ENCODE measurements at regions not wholly inside any gene's neighbourhood (a gene's known extent, or its start where the extent isn't known, plus 50 kb on each side); places are given as distances from the start of the nearest gene placed in this dataset.

DNA sequence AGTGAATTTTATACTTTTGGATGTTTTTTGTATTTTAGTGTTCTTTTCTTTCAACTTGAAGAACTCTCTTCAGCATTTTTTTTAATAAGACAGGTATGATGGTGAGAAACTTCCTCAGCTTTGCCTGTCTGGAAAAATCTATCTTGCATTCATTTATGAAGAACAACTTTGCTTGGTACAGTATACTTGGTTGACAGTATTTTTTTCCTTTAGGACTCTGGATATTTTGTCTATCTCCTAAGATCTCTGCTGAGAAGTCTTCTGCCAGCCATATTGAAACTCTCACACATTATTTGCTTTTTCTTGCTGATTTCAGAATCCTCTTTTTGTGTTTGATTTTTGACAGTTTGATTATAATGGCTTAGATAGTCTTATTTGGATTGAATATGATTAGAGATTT lies 405.0 kb upstream of the GHITM start:
- Histone ChIP-seq H3K9me3 (ENCODE audit: control insufficient read depth in 1 of 2, insufficient read depth in 1 of 2, low read depth in 1 of 2, low read length in 2 of 2) (peaks cover 0 to 14% of the 10 kb centered on the region in 2 experiments; a peak in 2 of 4 replicates), H3K79me2 (ENCODE audit: insufficient read depth, low read length) (no peaks in the 10 kb centered on the region), H4K20me1 (ENCODE audit: insufficient read depth) (no peaks in the 10 kb centered on the region), H3K27me3 (ENCODE audit: insufficient read depth, low read length) (no peaks in the 10 kb centered on the region), H3K9me2 (ENCODE audit: insufficient read depth) (no peaks in the 10 kb centered on the region), H3K36me3 (ENCODE audit: control insufficient read depth in 1 of 2, insufficient read depth in 2 of 2, low read length in 2 of 2) (no peaks in the 10 kb centered on the region), H2AFZ (ENCODE audit: low read depth, low read length, poor library complexity, severe bottlenecking) (no peak overlapping the region), H3K27ac (ENCODE audit: low read depth, low read length) (no peak overlapping the region), H3K4me3 (replicated peaks in 1 of 2; ENCODE audit: low read depth in 1 of 2, low read length in 2 of 2) (no peak overlapping the region), H3K4me1 (ENCODE audit: control insufficient read depth in 1 of 2, insufficient read depth in 2 of 2, low read length in 2 of 2) (no peaks in the 10 kb centered on the region), H3K9ac (ENCODE audit: low read length) (no peak overlapping the region), H3K4me2 (ENCODE audit: low read length) (no peak overlapping the region)
- intact Hi-C loops (cut with micrococcal nuclease), result no loop called here
- BruUV-seq (replicated peaks), result no TSS peak
- TF ChIP-seq, protein P1, sequence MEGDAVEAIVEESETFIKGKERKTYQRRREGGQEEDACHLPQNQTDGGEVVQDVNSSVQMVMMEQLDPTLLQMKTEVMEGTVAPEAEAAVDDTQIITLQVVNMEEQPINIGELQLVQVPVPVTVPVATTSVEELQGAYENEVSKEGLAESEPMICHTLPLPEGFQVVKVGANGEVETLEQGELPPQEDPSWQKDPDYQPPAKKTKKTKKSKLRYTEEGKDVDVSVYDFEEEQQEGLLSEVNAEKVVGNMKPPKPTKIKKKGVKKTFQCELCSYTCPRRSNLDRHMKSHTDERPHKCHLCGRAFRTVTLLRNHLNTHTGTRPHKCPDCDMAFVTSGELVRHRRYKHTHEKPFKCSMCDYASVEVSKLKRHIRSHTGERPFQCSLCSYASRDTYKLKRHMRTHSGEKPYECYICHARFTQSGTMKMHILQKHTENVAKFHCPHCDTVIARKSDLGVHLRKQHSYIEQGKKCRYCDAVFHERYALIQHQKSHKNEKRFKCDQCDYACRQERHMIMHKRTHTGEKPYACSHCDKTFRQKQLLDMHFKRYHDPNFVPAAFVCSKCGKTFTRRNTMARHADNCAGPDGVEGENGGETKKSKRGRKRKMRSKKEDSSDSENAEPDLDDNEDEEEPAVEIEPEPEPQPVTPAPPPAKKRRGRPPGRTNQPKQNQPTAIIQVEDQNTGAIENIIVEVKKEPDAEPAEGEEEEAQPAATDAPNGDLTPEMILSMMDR (IDR thresholded peaks at IDR 0.05 in 2 of 3, conservative IDR thresholded peaks at IDR 0.05 in 1 of 3; ENCODE audit: borderline replicate concordance in 1 of 3, insufficient read depth in 1 of 3, low read depth in 2 of 3, low read length in 2 of 3), result no peak
- no peak for TF ChIP-seq TCF7L2 (IDR thresholded peaks at IDR 0.05; ENCODE audit: borderline replicate concordance, extremely low read depth, insufficient read depth, insufficient read length)
- no peak for TF ChIP-seq FOSL1 (IDR thresholded peaks at IDR 0.05; ENCODE audit: low read depth)
- no peak for TF ChIP-seq POLR2AphosphoS5 (IDR thresholded peaks at IDR 0.05; ENCODE audit: low read depth, low read length)
- POLR2A ChIA-PET, result no interaction called here
- RAD21 ChIA-PET (ENCODE audit: low non-redundant PET in 1 of 2, low total read pairs in 2 of 2, uncharacterized antibody in 2 of 2, unreplicated experiment in 2 of 2), result no interaction called here
- CTCF ChIA-PET, result no interaction called here
- DNase-seq (ENCODE audit: low read depth, low spot score) (no peak), ATAC-seq (no peak)

DNA sequence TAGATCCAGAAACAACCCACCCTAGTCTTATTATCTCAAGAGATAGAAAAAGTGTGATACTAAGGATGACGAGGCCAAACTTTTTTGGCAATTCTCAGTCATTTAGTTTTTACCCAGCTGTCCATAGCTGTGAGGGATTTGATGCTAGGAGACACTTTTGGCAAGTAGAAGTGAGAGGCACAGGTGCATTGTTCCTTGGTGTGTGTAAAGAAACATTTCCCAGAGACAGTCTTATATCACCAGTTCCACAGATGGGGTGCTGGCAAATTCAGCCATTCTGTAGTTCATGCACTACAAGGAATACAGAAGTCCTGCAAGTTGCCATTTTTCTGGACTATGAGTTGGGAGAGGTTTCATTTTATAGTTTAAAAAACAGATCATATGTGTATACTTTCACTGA lies 403.3 kb upstream of the GHITM start:
- no peak overlapping the region for H3K4me3 ChIP-seq (replicated peaks in 1 of 2; ENCODE audit: low read depth in 1 of 2, low read length in 2 of 2)
- no peak overlapping the region for H3K9ac ChIP-seq (ENCODE audit: low read length)
- H3K9me2 ChIP-seq (ENCODE audit: insufficient read depth), result no peaks in the 10 kb centered on the region
- intact Hi-C loops (cut with micrococcal nuclease), result no loop called here
- H3K36me3 ChIP-seq (ENCODE audit: control insufficient read depth in 1 of 2, insufficient read depth in 2 of 2, low read length in 2 of 2), result no peaks in the 10 kb centered on the region
- DNase-seq (ENCODE audit: low read depth, low spot score), result no peak
- no TSS peak for BruUV-seq (replicated peaks)
- H3K9me3 ChIP-seq (ENCODE audit: control insufficient read depth in 1 of 2, insufficient read depth in 1 of 2, low read depth in 1 of 2, low read length in 2 of 2), result peaks cover 5 to 9% of the 10 kb centered on the region in 2 experiments; a peak in 2 of 4 replicates
- no peaks in the 10 kb centered on the region for H3K79me2 ChIP-seq (ENCODE audit: insufficient read depth, low read length)
- TF ChIP-seq EGR1 (IDR thresholded peaks at IDR 0.05; ENCODE audit: low read depth) (no peak), FOSL1 (IDR thresholded peaks at IDR 0.05; ENCODE audit: low read depth) (no peak), CBX3 (IDR thresholded peaks at IDR 0.05; ENCODE audit: low read depth) (no peak), POLR2A (IDR thresholded peaks at IDR 0.05; ENCODE audit: borderline replicate concordance, extremely low read depth, insufficient read depth, insufficient read length) (no peak), CEBPB (IDR thresholded peaks at IDR 0.05; ENCODE audit: low read depth) (no peak), ZFX (IDR thresholded peaks at IDR 0.05) (no peak), SIN3A (IDR thresholded peaks at IDR 0.05; ENCODE audit: low read depth) (no peak), YY1 (IDR thresholded peaks at IDR 0.05; ENCODE audit: extremely low read depth, insufficient replicate concordance, low read depth, low read length) (no peak), SRF (IDR thresholded peaks at IDR 0.05; ENCODE audit: low read depth) (no peak), ELF1 (IDR thresholded peaks at IDR 0.05; ENCODE audit: borderline replicate concordance, low read depth) (no peak)
- TF ChIP-seq, protein P2, sequence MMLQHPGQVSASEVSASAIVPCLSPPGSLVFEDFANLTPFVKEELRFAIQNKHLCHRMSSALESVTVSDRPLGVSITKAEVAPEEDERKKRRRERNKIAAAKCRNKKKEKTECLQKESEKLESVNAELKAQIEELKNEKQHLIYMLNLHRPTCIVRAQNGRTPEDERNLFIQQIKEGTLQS (IDR thresholded peaks at IDR 0.05), result no peak
- TF ChIP-seq, protein P3, sequence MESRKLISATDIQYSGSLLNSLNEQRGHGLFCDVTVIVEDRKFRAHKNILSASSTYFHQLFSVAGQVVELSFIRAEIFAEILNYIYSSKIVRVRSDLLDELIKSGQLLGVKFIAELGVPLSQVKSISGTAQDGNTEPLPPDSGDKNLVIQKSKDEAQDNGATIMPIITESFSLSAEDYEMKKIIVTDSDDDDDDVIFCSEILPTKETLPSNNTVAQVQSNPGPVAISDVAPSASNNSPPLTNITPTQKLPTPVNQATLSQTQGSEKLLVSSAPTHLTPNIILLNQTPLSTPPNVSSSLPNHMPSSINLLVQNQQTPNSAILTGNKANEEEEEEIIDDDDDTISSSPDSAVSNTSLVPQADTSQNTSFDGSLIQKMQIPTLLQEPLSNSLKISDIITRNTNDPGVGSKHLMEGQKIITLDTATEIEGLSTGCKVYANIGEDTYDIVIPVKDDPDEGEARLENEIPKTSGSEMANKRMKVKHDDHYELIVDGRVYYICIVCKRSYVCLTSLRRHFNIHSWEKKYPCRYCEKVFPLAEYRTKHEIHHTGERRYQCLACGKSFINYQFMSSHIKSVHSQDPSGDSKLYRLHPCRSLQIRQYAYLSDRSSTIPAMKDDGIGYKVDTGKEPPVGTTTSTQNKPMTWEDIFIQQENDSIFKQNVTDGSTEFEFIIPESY (IDR thresholded peaks at IDR 0.05; ENCODE audit: extremely low read depth, insufficient replicate concordance, low read length), result no peak
- TF ChIP-seq, protein P1 (IDR thresholded peaks at IDR 0.05 in 2 of 3, conservative IDR thresholded peaks at IDR 0.05 in 1 of 3; ENCODE audit: borderline replicate concordance in 1 of 3, insufficient read depth in 1 of 3, low read depth in 2 of 3, low read length in 2 of 3), result no peak
- H3K4me2 ChIP-seq (ENCODE audit: low read length), result no peak overlapping the region
- CTCF ChIA-PET, result no interaction called here
- POLR2A ChIA-PET, result no interaction called here
- RAD21 ChIA-PET (ENCODE audit: low non-redundant PET in 1 of 2, low total read pairs in 2 of 2, uncharacterized antibody in 2 of 2, unreplicated experiment in 2 of 2), result no interaction called here
- ATAC-seq, result no peak
- no peaks in the 10 kb centered on the region for H3K4me1 ChIP-seq (ENCODE audit: control insufficient read depth in 1 of 2, insufficient read depth in 2 of 2, low read length in 2 of 2)
- no peak overlapping the region for H3K27ac ChIP-seq (ENCODE audit: low read depth, low read length)
- no peaks in the 10 kb centered on the region for H3K27me3 ChIP-seq (ENCODE audit: insufficient read depth, low read length)
- no peaks in the 10 kb centered on the region for H4K20me1 ChIP-seq (ENCODE audit: insufficient read depth)
- no peak overlapping the region for H2AFZ ChIP-seq (ENCODE audit: low read depth, low read length, poor library complexity, severe bottlenecking)

All from HCT116 (cell line).